HCT116 (cell line): ENCODE measurements at regions not wholly inside any gene's neighbourhood (a gene's known extent, or its start where the extent isn't known, plus 50 kb on each side); places are given as distances from the start of the nearest gene placed in this dataset.

Experiments used
- ATAC-seq: fragments of 200-7000 bp; cut with Tn5 transposase; 2 replicates; pipeline ENCODE4 v1.9.1; 2020; ENCODE audit warnings: mild to moderate bottlenecking, moderate library complexity
- BruUV-seq: library from RNA; stranded (reverse); fragments of 400-500 nt; replicated peaks from 2 replicates; lab custom pipeline; 2021; lab: Mats Ljungman, UMichigan
- CTCF ChIA-PET: fragments of 300-600 bp; sonication (Branson Sonifier 250); formaldehyde crosslinking; loops from one replicate; lab custom pipeline; 2021; ENCODE audit warnings: antibody characterized with exemption; lab: Charles Lee
- POLR2A ChIA-PET: fragments of 300-600, 350-600 bp; sonication (Branson Sonifier 250); formaldehyde crosslinking; loops from one replicate; lab custom pipeline; 2021; ENCODE audit warnings: antibody characterized with exemption; lab: Charles Lee
- RAD21 ChIA-PET, 2 experiments: fragments of 300-600 bp; sonication (Branson Sonifier 250); formaldehyde crosslinking; loops; one replicate each; lab custom pipeline; 2023; ENCODE audit warnings: low total read pairs in 2 of 2; ENCODE audit not compliant: uncharacterized antibody in 2 of 2, unreplicated experiment in 2 of 2, low non-redundant PET in 1 of 2; lab: Charles Lee
- DNase-seq: peaks from one replicate; pipeline ENCODE4 v3.0.0-alpha.2; 2010; ENCODE audit warnings: low read depth, low spot score
- H2AFZ ChIP-seq: fragments of 200-600 bp; shearing (Covaris generic), sonication (generic); 2 replicates; pipeline ENCODE4 v1.6.1; 2017; ENCODE audit warnings: low read depth, mixed run types, mixed read lengths, antibody characterized with exemption, low read length; ENCODE audit not compliant: poor library complexity, severe bottlenecking
- H3K27ac ChIP-seq: 2 replicates; pipeline ENCODE4 v1.5.1; 2012; ENCODE audit warnings: low read depth, low read length
- H3K27me3 ChIP-seq: fragments of 200-600 bp; sonication (generic); 2 replicates; pipeline ENCODE4 v1.6.1; 2016; ENCODE audit warnings: mixed run types, low read length, mixed read lengths; ENCODE audit not compliant: insufficient read depth
- H3K36me3 ChIP-seq, 2 experiments: fragments of 200-500 bp in 1 of 2; fragments of 200-600 bp in 1 of 2; sonication (Bioruptor generic) in 1 of 2; sonication (generic) in 1 of 2; 2 replicates each; pipeline versions ENCODE4 v1.5.1 to v1.6.1; 2014 to 2016; ENCODE audit warnings: low read length in 2 of 2, inconsistent platforms in 1 of 2, mixed read lengths in 1 of 2, mixed run types in 1 of 2; ENCODE audit not compliant: insufficient read depth in 2 of 2, control insufficient read depth in 1 of 2
- H3K4me1 ChIP-seq, 2 experiments: fragments of 200-600 bp in 1 of 2; sonication (generic) in 1 of 2; 2 replicates each; pipeline versions ENCODE4 v1.5.1 to v1.6.1; 2012 to 2017; ENCODE audit warnings: low read length in 2 of 2, inconsistent platforms in 1 of 2, mild to moderate bottlenecking in 1 of 2, mixed read lengths in 1 of 2, mixed run types in 1 of 2, moderate library complexity in 1 of 2; ENCODE audit not compliant: insufficient read depth in 2 of 2, control insufficient read depth in 1 of 2
- H3K4me2 ChIP-seq: fragments of 200-600 bp; sonication (generic); 2 replicates; pipeline ENCODE4 v1.6.1; 2017; ENCODE audit warnings: mixed run types, low read length, mixed read lengths
- H3K4me3 ChIP-seq, 2 experiments: fragments of 200-600 bp in 1 of 2; sonication (generic) in 1 of 2; replicated peaks in 1 of 2; 2 replicates each; pipeline ENCODE4 v1.5.1; 2011 to 2016; ENCODE audit warnings: low read length in 2 of 2, control low read depth in 1 of 2, low read depth in 1 of 2, mild to moderate bottlenecking in 1 of 2, mixed read lengths in 1 of 2, mixed run types in 1 of 2
- H3K79me2 ChIP-seq: fragments of 200-600 bp; sonication (generic); 2 replicates; pipeline ENCODE4 v1.6.1; 2017; ENCODE audit warnings: mild to moderate bottlenecking, mixed run types, low read length, moderate library complexity, mixed read lengths; ENCODE audit not compliant: insufficient read depth
- H3K9ac ChIP-seq: fragments of 200-600 bp; sonication (generic); 2 replicates; pipeline ENCODE4 v1.6.1; 2016; ENCODE audit warnings: low read length, mixed read lengths
- H3K9me2 ChIP-seq: fragments of 200-600 bp; sonication (generic), shearing (Covaris generic); 2 replicates; pipeline ENCODE4 v1.6.1; 2017; ENCODE audit warnings: mixed run types, mild to moderate bottlenecking, moderate library complexity; ENCODE audit not compliant: insufficient read depth
- H3K9me3 ChIP-seq, 2 experiments: fragments of 200-500 bp in 1 of 2; fragments of 200-600 bp in 1 of 2; sonication (Bioruptor generic) in 1 of 2; sonication (generic) in 1 of 2; 2 replicates each; pipeline ENCODE4 v1.6.1; 2014 to 2017; ENCODE audit warnings: low read length in 2 of 2, mixed read lengths in 2 of 2, inconsistent platforms in 1 of 2, low read depth in 1 of 2, mild to moderate bottlenecking in 1 of 2, mixed run types in 1 of 2, moderate library complexity in 1 of 2; ENCODE audit not compliant: control insufficient read depth in 1 of 2, insufficient read depth in 1 of 2
- H4K20me1 ChIP-seq: fragments of 200-600 bp; sonication (generic), shearing (Covaris generic); 2 replicates; pipeline ENCODE4 v1.6.1; 2017; ENCODE audit warnings: mixed run types, mild to moderate bottlenecking, moderate library complexity; ENCODE audit not compliant: insufficient read depth
- JUND ChIP-seq: IDR thresholded peaks from 2 replicates; pipeline ENCODE4 v1.6.1; 2012
- MAX ChIP-seq: IDR thresholded peaks from 2 replicates; pipeline ENCODE4 v1.6.1; 2012
- SIN3A ChIP-seq: IDR thresholded peaks from 2 replicates; pipeline ENCODE4 v1.6.1; 2012; ENCODE audit warnings: low read depth
- SRF ChIP-seq: IDR thresholded peaks from 2 replicates; pipeline ENCODE4 v1.6.1; 2012; ENCODE audit warnings: low read depth
- intact Hi-C: fragments of 100-400 bp; cut with micrococcal nuclease; formaldehyde crosslinking; loops from 2 replicates; pipeline ENCODE4 v1.10.0; 2022
- TF ChIP-seq, protein P1 (sequence below), 3 experiments: fragments of 200-600 bp in 1 of 3; sonication (generic) in 1 of 3; IDR thresholded peaks in 2 of 3; conservative IDR thresholded peaks in 1 of 3; 2 replicates each; pipeline ENCODE4 v1.5.1; 2012 to 2017; ENCODE audit warnings: low read depth in 2 of 3, low read length in 2 of 3, antibody characterized with exemption in 1 of 3, borderline replicate concordance in 1 of 3, control low read depth in 1 of 3, mild to moderate bottlenecking in 1 of 3, mixed read lengths in 1 of 3, mixed run types in 1 of 3, moderate library complexity in 1 of 3; ENCODE audit not compliant: insufficient read depth in 1 of 3
- TF ChIP-seq, protein P2 (sequence below): IDR thresholded peaks from 2 replicates; pipeline ENCODE4 v1.6.1; 2012; ENCODE audit warnings: low read depth

GRCh38 chr3:68067314-68067713, 412.9 kb upstream of the SUCLG2 start:
- H3K9me2 ChIP-seq: no peaks in the 10 kb centered on the region
- BruUV-seq: no TSS peak
- intact Hi-C loops: no loop called here
- no peaks in the 10 kb centered on the region for H3K27me3 ChIP-seq
- ATAC-seq: no peak
- no peaks in the 10 kb centered on the region for H4K20me1 ChIP-seq
- H3K9ac ChIP-seq: no peak overlapping the region
- TF ChIP-seq SRF (no peak), MAX (no peak), SIN3A (no peak), JUND (no peak)
- TF ChIP-seq, protein P1, sequence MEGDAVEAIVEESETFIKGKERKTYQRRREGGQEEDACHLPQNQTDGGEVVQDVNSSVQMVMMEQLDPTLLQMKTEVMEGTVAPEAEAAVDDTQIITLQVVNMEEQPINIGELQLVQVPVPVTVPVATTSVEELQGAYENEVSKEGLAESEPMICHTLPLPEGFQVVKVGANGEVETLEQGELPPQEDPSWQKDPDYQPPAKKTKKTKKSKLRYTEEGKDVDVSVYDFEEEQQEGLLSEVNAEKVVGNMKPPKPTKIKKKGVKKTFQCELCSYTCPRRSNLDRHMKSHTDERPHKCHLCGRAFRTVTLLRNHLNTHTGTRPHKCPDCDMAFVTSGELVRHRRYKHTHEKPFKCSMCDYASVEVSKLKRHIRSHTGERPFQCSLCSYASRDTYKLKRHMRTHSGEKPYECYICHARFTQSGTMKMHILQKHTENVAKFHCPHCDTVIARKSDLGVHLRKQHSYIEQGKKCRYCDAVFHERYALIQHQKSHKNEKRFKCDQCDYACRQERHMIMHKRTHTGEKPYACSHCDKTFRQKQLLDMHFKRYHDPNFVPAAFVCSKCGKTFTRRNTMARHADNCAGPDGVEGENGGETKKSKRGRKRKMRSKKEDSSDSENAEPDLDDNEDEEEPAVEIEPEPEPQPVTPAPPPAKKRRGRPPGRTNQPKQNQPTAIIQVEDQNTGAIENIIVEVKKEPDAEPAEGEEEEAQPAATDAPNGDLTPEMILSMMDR (IDR thresholded peaks at IDR 0.05 in 2 of 3, conservative IDR thresholded peaks at IDR 0.05 in 1 of 3; ENCODE audit: borderline replicate concordance in 1 of 3, insufficient read depth in 1 of 3, low read depth in 2 of 3, low read length in 2 of 3): no peak
- TF ChIP-seq, protein P2, sequence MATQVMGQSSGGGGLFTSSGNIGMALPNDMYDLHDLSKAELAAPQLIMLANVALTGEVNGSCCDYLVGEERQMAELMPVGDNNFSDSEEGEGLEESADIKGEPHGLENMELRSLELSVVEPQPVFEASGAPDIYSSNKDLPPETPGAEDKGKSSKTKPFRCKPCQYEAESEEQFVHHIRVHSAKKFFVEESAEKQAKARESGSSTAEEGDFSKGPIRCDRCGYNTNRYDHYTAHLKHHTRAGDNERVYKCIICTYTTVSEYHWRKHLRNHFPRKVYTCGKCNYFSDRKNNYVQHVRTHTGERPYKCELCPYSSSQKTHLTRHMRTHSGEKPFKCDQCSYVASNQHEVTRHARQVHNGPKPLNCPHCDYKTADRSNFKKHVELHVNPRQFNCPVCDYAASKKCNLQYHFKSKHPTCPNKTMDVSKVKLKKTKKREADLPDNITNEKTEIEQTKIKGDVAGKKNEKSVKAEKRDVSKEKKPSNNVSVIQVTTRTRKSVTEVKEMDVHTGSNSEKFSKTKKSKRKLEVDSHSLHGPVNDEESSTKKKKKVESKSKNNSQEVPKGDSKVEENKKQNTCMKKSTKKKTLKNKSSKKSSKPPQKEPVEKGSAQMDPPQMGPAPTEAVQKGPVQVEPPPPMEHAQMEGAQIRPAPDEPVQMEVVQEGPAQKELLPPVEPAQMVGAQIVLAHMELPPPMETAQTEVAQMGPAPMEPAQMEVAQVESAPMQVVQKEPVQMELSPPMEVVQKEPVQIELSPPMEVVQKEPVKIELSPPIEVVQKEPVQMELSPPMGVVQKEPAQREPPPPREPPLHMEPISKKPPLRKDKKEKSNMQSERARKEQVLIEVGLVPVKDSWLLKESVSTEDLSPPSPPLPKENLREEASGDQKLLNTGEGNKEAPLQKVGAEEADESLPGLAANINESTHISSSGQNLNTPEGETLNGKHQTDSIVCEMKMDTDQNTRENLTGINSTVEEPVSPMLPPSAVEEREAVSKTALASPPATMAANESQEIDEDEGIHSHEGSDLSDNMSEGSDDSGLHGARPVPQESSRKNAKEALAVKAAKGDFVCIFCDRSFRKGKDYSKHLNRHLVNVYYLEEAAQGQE: no peak
- H3K36me3 ChIP-seq: no peaks in the 10 kb centered on the region
- peaks cover 0 to 11% of the 10 kb centered on the region in 2 experiments; a peak in 1 of 4 replicates for H3K9me3 ChIP-seq
- ChIA-PET RAD21 (no interaction called here), POLR2A (no interaction called here), CTCF (no interaction called here)
- H3K27ac ChIP-seq: no peak overlapping the region
- no peak overlapping the region for H3K4me3 ChIP-seq
- H3K79me2 ChIP-seq: no peaks in the 10 kb centered on the region
- H3K4me1 ChIP-seq: no peaks in the 10 kb centered on the region
- H2AFZ ChIP-seq: no peak overlapping the region
- no peak overlapping the region for H3K4me2 ChIP-seq
- no peak for DNase-seq
